ENCODE measurements at regions not wholly inside any gene's neighbourhood (a gene's known extent, or its start where the extent isn't known, plus 50 kb on each side); places are given as distances from the start of the nearest gene placed in this dataset.

- H3K36me3 Mint-ChIP-seq (ENCODE audit: low read depth), result no peaks in the 10 kb centered on the region
- no peak overlapping the region for H3K27ac Mint-ChIP-seq
Measured at GRCh38 chr12:84512751-84513150, 399.8 kb downstream of the SLC6A15 start.

DNA sequence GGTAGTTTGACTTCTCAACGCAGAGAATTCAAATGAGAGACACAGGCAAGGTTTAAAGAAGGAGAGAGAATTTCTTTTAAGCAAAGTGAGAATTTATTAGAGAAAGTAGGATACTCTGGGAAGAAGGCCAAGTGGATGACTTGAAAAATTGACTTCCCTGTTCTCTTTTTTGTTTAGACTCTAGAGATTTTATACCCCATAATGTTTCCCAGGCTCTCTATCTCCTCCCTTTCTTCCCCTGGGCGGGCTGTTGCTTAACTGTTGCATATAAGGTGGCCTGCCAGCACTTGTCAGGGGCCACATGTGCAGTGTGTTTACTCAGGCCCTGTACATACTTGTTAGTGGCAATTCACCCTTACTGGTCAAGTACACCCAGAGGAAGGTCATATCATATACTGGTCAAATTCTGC, 403.7 kb downstream of the SLC6A15 start:
- DNase-seq, result no peak

More at GRCh38 chr12:84512751-84513150, 399.8 kb downstream of the SLC6A15 start:
- DNase-seq (no peak), ATAC-seq (no peak)
- Mint-ChIP-seq H3K4me3 (no peak overlapping the region), H3K4me1 (no peaks in the 10 kb centered on the region), H3K27me3 (no peaks in the 10 kb centered on the region)
- peaks cover 2% of the 10 kb centered on the region for H3K9me3 ChIP-seq (ENCODE audit: control insufficient read depth, low read length, poor library complexity, severe bottlenecking)

GRCh38 chr12:84507956-84508850, 404.4 kb downstream of the SLC6A15 start:
- ATAC-seq, result no peak
- no peak overlapping the region for H3K4me3 Mint-ChIP-seq
- no peak overlapping the region for H3K27ac Mint-ChIP-seq
- peaks cover 2% of the 10 kb centered on the region for H3K9me3 ChIP-seq (ENCODE audit: control insufficient read depth, low read length, poor library complexity, severe bottlenecking)
- no peaks in the 10 kb centered on the region for H3K36me3 Mint-ChIP-seq (ENCODE audit: low read depth)
- no peak for DNase-seq
- H3K4me1 Mint-ChIP-seq, result no peaks in the 10 kb centered on the region
- no peaks in the 10 kb centered on the region for H3K27me3 Mint-ChIP-seq

More for the DNA sequence above, 403.7 kb downstream of the SLC6A15 start:
- H3K27ac Mint-ChIP-seq, result no peak overlapping the region
- H3K4me1 Mint-ChIP-seq, result no peaks in the 10 kb centered on the region
- H3K27me3 Mint-ChIP-seq, result no peaks in the 10 kb centered on the region
- H3K36me3 Mint-ChIP-seq (ENCODE audit: low read depth), result no peaks in the 10 kb centered on the region
- no peak overlapping the region for H3K4me3 Mint-ChIP-seq
- no peak for ATAC-seq
- H3K9me3 ChIP-seq (ENCODE audit: control insufficient read depth, low read length, poor library complexity, severe bottlenecking), result peaks cover 2% of the 10 kb centered on the region

GRCh38 chr12:84506282-84506681, 406.3 kb downstream of the SLC6A15 start:
- no peaks in the 10 kb centered on the region for H3K36me3 Mint-ChIP-seq (ENCODE audit: low read depth)
- DNase-seq (no peak), ATAC-seq (no peak)
- H3K27me3 Mint-ChIP-seq, result no peaks in the 10 kb centered on the region
- no peak overlapping the region for H3K27ac Mint-ChIP-seq
- peaks cover 2% of the 10 kb centered on the region for H3K9me3 ChIP-seq (ENCODE audit: control insufficient read depth, low read length, poor library complexity, severe bottlenecking)
- H3K4me1 Mint-ChIP-seq, result no peaks in the 10 kb centered on the region
- no peak overlapping the region for H3K4me3 Mint-ChIP-seq

GRCh38 chr12:84502907-84503787, 409.5 kb downstream of the SLC6A15 start:
- ATAC-seq, result no peak
- Mint-ChIP-seq H3K27ac (no peak overlapping the region), H3K27me3 (no peaks in the 10 kb centered on the region), H3K36me3 (ENCODE audit: low read depth) (no peaks in the 10 kb centered on the region), H3K4me1 (no peaks in the 10 kb centered on the region), H3K4me3 (no peak overlapping the region)
- no peak for DNase-seq
- no peaks in the 10 kb centered on the region for H3K9me3 ChIP-seq (ENCODE audit: control insufficient read depth, low read length, poor library complexity, severe bottlenecking)

GRCh38 chr12:84502180-84502860, 410.3 kb downstream of the SLC6A15 start:
- Mint-ChIP-seq H3K4me3 (no peak overlapping the region), H3K4me1 (no peaks in the 10 kb centered on the region), H3K27me3 (no peaks in the 10 kb centered on the region), H3K36me3 (ENCODE audit: low read depth) (no peaks in the 10 kb centered on the region), H3K27ac (no peak overlapping the region)
- ATAC-seq (no peak), DNase-seq (no peak)
- H3K9me3 ChIP-seq (ENCODE audit: control insufficient read depth, low read length, poor library complexity, severe bottlenecking), result no peaks in the 10 kb centered on the region

- Mint-ChIP-seq H3K27me3 (no peaks in the 10 kb centered on the region), H3K4me1 (no peaks in the 10 kb centered on the region), H3K27ac (no peak overlapping the region), H3K36me3 (ENCODE audit: low read depth) (no peaks in the 10 kb centered on the region), H3K4me3 (no peak overlapping the region)
- no peak for DNase-seq
- no peaks in the 10 kb centered on the region for H3K9me3 ChIP-seq (ENCODE audit: control insufficient read depth, low read length, poor library complexity, severe bottlenecking)
- ATAC-seq, result no peak
Measured at GRCh38 chr12:84497819-84498218, 414.8 kb downstream of the SLC6A15 start.

DNA sequence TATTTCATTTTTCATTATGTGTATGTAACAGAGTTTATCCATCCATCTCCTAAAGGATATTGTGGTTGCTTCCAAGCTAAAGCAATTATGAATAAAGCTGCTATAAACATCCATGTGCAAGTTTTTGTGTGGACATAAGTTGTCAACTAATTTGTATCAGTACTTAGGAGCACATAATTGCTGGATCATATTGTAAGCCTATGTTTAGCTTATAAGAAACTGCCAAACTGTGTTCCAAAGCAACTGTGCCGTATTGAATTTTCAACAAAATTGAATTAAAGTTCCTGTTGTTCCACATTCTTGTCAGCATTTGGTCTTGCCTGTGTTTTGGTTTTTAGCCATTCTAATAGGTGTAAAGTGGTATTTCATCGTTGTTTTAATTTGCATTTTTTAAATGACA, 416.9 kb downstream of the SLC6A15 start:
- no peaks in the 10 kb centered on the region for H3K4me1 Mint-ChIP-seq

GRCh38 chr12:84492351-84492883, 420.2 kb downstream of the SLC6A15 start:
- H3K4me3 Mint-ChIP-seq, result no peak overlapping the region
- no peak for ATAC-seq
- no peak overlapping the region for H3K27ac Mint-ChIP-seq
- no peaks in the 10 kb centered on the region for H3K36me3 Mint-ChIP-seq (ENCODE audit: low read depth)
- H3K4me1 Mint-ChIP-seq, result no peaks in the 10 kb centered on the region
- H3K9me3 ChIP-seq (ENCODE audit: control insufficient read depth, low read length, poor library complexity, severe bottlenecking), result no peaks in the 10 kb centered on the region
- no peak for DNase-seq
- H3K27me3 Mint-ChIP-seq, result no peaks in the 10 kb centered on the region

More for the DNA sequence above, 416.9 kb downstream of the SLC6A15 start:
- no peak overlapping the region for H3K27ac Mint-ChIP-seq
- H3K4me3 Mint-ChIP-seq, result no peak overlapping the region
- DNase-seq (no peak), ATAC-seq (no peak)
- no peaks in the 10 kb centered on the region for H3K9me3 ChIP-seq (ENCODE audit: control insufficient read depth, low read length, poor library complexity, severe bottlenecking)
- H3K27me3 Mint-ChIP-seq, result no peaks in the 10 kb centered on the region
- H3K36me3 Mint-ChIP-seq (ENCODE audit: low read depth), result no peaks in the 10 kb centered on the region

DNA sequence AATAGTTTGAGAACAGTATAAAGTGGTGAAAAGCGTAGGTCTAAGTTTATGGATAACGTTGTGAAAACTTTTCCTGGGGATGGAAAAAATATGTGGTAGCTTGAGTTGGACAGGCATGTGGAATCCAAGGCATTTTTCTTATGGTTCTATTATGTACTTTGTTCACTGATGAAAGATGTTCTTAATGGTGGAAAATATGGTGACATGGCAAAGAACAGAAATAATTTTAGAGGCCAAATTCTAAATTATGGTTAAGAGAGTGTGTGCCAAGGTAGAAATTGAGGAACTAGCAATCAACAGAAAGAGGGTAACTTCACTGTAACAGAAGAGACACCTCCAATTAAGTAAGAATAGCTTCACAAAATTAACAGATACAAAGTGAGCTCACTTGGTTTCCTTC, 427.8 kb downstream of the SLC6A15 start:
- Mint-ChIP-seq H3K4me3 (no peak overlapping the region), H3K36me3 (ENCODE audit: low read depth) (no peaks in the 10 kb centered on the region), H3K27ac (no peak overlapping the region), H3K27me3 (no peaks in the 10 kb centered on the region), H3K4me1 (no peaks in the 10 kb centered on the region)
- no peak for DNase-seq
- no peak for ATAC-seq
- H3K9me3 ChIP-seq (ENCODE audit: control insufficient read depth, low read length, poor library complexity, severe bottlenecking), result no peaks in the 10 kb centered on the region

DNA sequence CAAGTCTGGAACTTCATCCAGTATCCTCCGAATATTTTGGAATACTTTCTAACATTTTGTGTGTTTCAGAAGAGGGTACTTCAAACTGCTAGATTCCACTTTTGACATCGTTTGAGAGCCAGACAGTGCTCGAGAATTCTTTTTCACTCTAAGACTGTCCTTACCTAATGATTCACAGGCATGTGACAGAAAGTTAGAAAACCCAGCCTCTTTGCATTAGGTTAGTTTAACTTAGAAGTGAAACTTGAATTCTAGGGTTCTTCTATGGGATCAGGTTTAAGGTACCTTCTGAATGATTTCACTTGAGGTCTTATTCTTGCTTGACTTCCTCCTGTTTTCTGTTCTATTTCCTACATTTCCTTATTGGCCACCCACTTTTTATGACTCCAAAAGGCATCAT, 431.8 kb downstream of the SLC6A15 start:
- Mint-ChIP-seq H3K27ac (no peak overlapping the region), H3K4me3 (no peak overlapping the region), H3K4me1 (no peaks in the 10 kb centered on the region), H3K27me3 (no peaks in the 10 kb centered on the region), H3K36me3 (ENCODE audit: low read depth) (no peaks in the 10 kb centered on the region)
- DNase-seq (no peak), ATAC-seq (no peak)
- no peaks in the 10 kb centered on the region for H3K9me3 ChIP-seq (ENCODE audit: control insufficient read depth, low read length, poor library complexity, severe bottlenecking)

- no peak for ATAC-seq
- Mint-ChIP-seq H3K4me1 (no peaks in the 10 kb centered on the region), H3K27ac (no peak overlapping the region), H3K4me3 (no peak overlapping the region), H3K27me3 (no peaks in the 10 kb centered on the region), H3K36me3 (ENCODE audit: low read depth) (no peaks in the 10 kb centered on the region)
- DNase-seq, result no peak
- H3K9me3 ChIP-seq (ENCODE audit: control insufficient read depth, low read length, poor library complexity, severe bottlenecking), result no peaks in the 10 kb centered on the region
Measured at GRCh38 chr12:84470361-84470760, 442.2 kb downstream of the SLC6A15 start.

- Mint-ChIP-seq H3K27me3 (no peaks in the 10 kb centered on the region), H3K27ac (no peak overlapping the region), H3K4me1 (no peaks in the 10 kb centered on the region), H3K4me3 (no peak overlapping the region), H3K36me3 (ENCODE audit: low read depth) (no peaks in the 10 kb centered on the region)
- ATAC-seq (no peak), DNase-seq (no peak)
- H3K9me3 ChIP-seq (ENCODE audit: control insufficient read depth, low read length, poor library complexity, severe bottlenecking), result no peaks in the 10 kb centered on the region
Measured at GRCh38 chr12:84464616-84465015, 448.0 kb downstream of the SLC6A15 start.

Measured in T-helper 17 cell (primary cell).